BJ (cell line): ENCODE measurements at regions not wholly inside any gene's neighbourhood (a gene's known extent, or its start where the extent isn't known, plus 50 kb on each side); places are given as distances from the start of the nearest gene placed in this dataset.

Experiments used
- CTCF ChIA-PET: fragments of 350-600 bp; formaldehyde crosslinking; extraction: SDS; loops from one replicate; lab custom pipeline; 2021; ENCODE audit warnings: antibody characterized with exemption, inconsistent platforms; lab: Yijun Ruan, JAX
- POLR2A ChIA-PET: fragments of 300-600 bp; sonication (Branson Sonifier 250); formaldehyde crosslinking; extraction: SDS; loops from one replicate; lab custom pipeline; 2021; ENCODE audit warnings: antibody characterized with exemption; lab: Charles Lee
- DNase-seq: peaks from one replicate; pipeline ENCODE4 v3.0.0-alpha.2; 2011; ENCODE audit warnings: low read depth
- H3K27me3 ChIP-seq: 2 replicates; pipeline ENCODE4 v1.6.0; 2011; ENCODE audit warnings: low read length; ENCODE audit not compliant: control insufficient read depth, insufficient read depth
- H3K36me3 ChIP-seq: 2 replicates; pipeline ENCODE4 v1.5.1; 2011; ENCODE audit warnings: low read length; ENCODE audit not compliant: control insufficient read depth, insufficient read depth
- H3K4me3 ChIP-seq: 2 replicates; pipeline ENCODE4 v1.5.1; 2011; ENCODE audit warnings: low read depth, mild to moderate bottlenecking, control low read depth, low read length
- TF ChIP-seq, protein P1 (sequence below): IDR thresholded peaks from 2 replicates; pipeline ENCODE4 v1.5.1; 2011; ENCODE audit warnings: low read depth, mild to moderate bottlenecking, control low read depth, inconsistent platforms, low read length, moderate library complexity; ENCODE audit not compliant: insufficient read depth

- DNase-seq, result no peak
- POLR2A ChIA-PET, result no interaction called here
- CTCF ChIA-PET, result no interaction called here
- Histone ChIP-seq H3K27me3 (no peaks in the 10 kb centered on the region), H3K4me3 (no peak overlapping the region), H3K36me3 (no peaks in the 10 kb centered on the region)
- TF ChIP-seq, protein P1, sequence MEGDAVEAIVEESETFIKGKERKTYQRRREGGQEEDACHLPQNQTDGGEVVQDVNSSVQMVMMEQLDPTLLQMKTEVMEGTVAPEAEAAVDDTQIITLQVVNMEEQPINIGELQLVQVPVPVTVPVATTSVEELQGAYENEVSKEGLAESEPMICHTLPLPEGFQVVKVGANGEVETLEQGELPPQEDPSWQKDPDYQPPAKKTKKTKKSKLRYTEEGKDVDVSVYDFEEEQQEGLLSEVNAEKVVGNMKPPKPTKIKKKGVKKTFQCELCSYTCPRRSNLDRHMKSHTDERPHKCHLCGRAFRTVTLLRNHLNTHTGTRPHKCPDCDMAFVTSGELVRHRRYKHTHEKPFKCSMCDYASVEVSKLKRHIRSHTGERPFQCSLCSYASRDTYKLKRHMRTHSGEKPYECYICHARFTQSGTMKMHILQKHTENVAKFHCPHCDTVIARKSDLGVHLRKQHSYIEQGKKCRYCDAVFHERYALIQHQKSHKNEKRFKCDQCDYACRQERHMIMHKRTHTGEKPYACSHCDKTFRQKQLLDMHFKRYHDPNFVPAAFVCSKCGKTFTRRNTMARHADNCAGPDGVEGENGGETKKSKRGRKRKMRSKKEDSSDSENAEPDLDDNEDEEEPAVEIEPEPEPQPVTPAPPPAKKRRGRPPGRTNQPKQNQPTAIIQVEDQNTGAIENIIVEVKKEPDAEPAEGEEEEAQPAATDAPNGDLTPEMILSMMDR, result no peak
Observed at GRCh38 chr4:171759274-171759673, 53.9 kb upstream of the GALNTL6 start.

GRCh38 chr4:171751538-171751937 is 61.7 kb upstream of the GALNTL6 start:
- no peaks in the 10 kb centered on the region for H3K36me3 ChIP-seq
- TF ChIP-seq, protein P1, result no peak
- no peaks in the 10 kb centered on the region for H3K27me3 ChIP-seq
- ChIA-PET CTCF (no interaction called here), POLR2A (no interaction called here)
- no peak for DNase-seq
- H3K4me3 ChIP-seq, result no peak overlapping the region

DNA sequence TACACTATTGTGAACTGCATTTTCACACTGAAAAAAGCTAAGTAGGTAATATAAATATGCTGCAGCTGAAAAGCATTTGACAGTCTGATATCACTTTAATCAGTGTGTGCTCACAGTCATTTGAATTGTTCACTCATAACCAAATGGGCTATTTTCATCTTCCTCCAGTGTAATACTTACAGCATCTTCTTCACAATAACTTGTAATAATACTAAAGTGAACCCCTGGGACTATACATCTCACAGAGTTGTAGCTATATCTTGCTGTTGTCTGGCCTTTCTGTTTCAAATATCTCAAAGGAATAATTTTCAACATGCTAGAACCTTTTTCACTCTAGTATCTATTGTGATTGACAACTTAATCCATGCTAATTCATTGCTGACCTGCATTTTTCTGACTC is 66.8 kb upstream of the GALNTL6 start:
- Histone ChIP-seq H3K4me3 (no peak overlapping the region), H3K36me3 (no peaks in the 10 kb centered on the region), H3K27me3 (no peaks in the 10 kb centered on the region)
- ChIA-PET POLR2A (no interaction called here), CTCF (no interaction called here)
- TF ChIP-seq, protein P1, result no peak
- DNase-seq, result no peak

DNA sequence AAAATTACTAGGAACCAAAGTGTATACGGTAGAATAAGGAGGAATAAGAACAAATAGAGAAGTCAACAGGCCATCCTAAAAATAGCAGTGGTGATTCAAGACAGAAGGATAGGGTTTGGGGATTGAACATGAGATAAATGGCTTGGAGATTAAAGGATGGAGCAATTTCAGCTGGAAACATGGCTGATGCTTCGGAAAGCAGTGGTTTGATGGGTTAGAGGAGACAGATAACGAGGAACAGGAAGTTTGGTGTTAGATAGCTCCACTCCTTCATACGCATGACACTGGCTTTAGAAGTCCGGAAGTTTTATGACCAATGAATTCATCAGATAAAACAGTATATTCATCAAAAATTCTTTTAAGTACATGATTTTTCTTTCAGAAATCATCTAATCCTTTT is 70.8 kb upstream of the GALNTL6 start:
- no peak overlapping the region for H3K4me3 ChIP-seq
- TF ChIP-seq, protein P1, result no peak
- CTCF ChIA-PET, result no interaction called here

GRCh38 chr4:171727185-171727584 is 86.0 kb upstream of the GALNTL6 start:
- ChIA-PET POLR2A (no interaction called here), CTCF (no interaction called here)
- TF ChIP-seq, protein P1, result no peak
- H3K36me3 ChIP-seq, result no peaks in the 10 kb centered on the region
- H3K27me3 ChIP-seq, result no peaks in the 10 kb centered on the region
- no peak overlapping the region for H3K4me3 ChIP-seq
- no peak for DNase-seq

More for the DNA sequence above, 70.8 kb upstream of the GALNTL6 start:
- no peak for DNase-seq
- H3K36me3 ChIP-seq, result no peaks in the 10 kb centered on the region
- POLR2A ChIA-PET, result no interaction called here
- H3K27me3 ChIP-seq, result no peaks in the 10 kb centered on the region
